NB4 (cell line): ENCODE measurements at regions not wholly inside any gene's neighbourhood (a gene's known extent, or its start where the extent isn't known, plus 50 kb on each side); places are given as distances from the start of the nearest gene placed in this dataset.

Source experiments
- MYC ChIP-seq: IDR thresholded peaks from 2 replicates; pipeline ENCODE4 v1.6.1; 2011; ENCODE audit warnings: low read depth, low read length
- TF ChIP-seq, protein P1 (sequence below): IDR thresholded peaks from 2 replicates; pipeline ENCODE4 v1.6.1; 2011; ENCODE audit warnings: low read depth, low read length
- TF ChIP-seq, protein P2 (sequence below): IDR thresholded peaks from one replicate; pipeline ENCODE4 v1.5.1; 2012; ENCODE audit warnings: low read depth, low read length

DNA sequence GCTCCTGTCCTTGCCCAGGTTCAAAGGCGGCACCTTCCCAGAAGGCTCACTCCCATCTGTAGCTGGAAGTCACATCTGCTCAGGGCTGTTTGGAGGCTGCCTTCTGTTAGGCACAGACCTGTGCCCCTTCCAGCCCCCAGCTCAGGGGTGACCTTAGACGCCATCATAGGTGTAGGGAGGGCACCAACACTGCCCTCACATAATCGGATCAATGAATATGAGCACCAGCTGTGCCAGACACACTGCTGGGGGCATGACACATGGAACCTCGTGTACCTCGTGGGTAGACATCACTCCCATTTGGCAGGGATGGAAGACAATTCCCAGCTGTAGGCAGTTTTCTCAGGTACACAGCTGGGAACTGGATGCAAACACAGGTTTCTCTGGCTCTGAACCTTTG is 220.7 kb upstream of the ASIC2 start:
- no peak for TF ChIP-seq MYC
- TF ChIP-seq, protein P1, sequence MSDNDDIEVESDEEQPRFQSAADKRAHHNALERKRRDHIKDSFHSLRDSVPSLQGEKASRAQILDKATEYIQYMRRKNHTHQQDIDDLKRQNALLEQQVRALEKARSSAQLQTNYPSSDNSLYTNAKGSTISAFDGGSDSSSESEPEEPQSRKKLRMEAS: no peak
- TF ChIP-seq, protein P2, sequence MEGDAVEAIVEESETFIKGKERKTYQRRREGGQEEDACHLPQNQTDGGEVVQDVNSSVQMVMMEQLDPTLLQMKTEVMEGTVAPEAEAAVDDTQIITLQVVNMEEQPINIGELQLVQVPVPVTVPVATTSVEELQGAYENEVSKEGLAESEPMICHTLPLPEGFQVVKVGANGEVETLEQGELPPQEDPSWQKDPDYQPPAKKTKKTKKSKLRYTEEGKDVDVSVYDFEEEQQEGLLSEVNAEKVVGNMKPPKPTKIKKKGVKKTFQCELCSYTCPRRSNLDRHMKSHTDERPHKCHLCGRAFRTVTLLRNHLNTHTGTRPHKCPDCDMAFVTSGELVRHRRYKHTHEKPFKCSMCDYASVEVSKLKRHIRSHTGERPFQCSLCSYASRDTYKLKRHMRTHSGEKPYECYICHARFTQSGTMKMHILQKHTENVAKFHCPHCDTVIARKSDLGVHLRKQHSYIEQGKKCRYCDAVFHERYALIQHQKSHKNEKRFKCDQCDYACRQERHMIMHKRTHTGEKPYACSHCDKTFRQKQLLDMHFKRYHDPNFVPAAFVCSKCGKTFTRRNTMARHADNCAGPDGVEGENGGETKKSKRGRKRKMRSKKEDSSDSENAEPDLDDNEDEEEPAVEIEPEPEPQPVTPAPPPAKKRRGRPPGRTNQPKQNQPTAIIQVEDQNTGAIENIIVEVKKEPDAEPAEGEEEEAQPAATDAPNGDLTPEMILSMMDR: no peak
